SK-N-SH treated with all-trans-retinoic acid at 6 μM for 48 hours (cell line): ENCODE measurements at regions not wholly inside any gene's neighbourhood (a gene's known extent, or its start where the extent isn't known, plus 50 kb on each side); places are given as distances from the start of the nearest gene placed in this dataset.

ENCODE experiments used
- ATAC-seq: fragments of 200-7000 bp; cut with Tn5 transposase; 3 replicates; pipeline ENCODE4 v1.9.1; 2020; ENCODE audit warnings: mild to moderate bottlenecking, moderate library complexity
- ARNTL ChIP-seq: fragments of 450-650 bp; formaldehyde crosslinking; IDR thresholded peaks from 2 replicates; pipeline ENCODE4 v1.5.0; 2020; ENCODE audit warnings: low read depth, mild to moderate bottlenecking, moderate library complexity, borderline replicate concordance
- BACH2 ChIP-seq: fragments of 250-450 bp; sonication (Bioruptor Pico); IDR thresholded peaks from 2 replicates; pipeline ENCODE4 v1.9.0; 2021; ENCODE audit warnings: mild to moderate bottlenecking, borderline replicate concordance
- CSDC2 ChIP-seq: fragments of 250-450 bp; sonication (Bioruptor Pico); IDR thresholded peaks from 2 replicates; pipeline ENCODE4 v1.5.0; 2020; ENCODE audit warnings: mild to moderate bottlenecking, moderate library complexity
- ESRRG ChIP-seq: fragments of 250-450 bp; sonication (Bioruptor Pico); IDR thresholded peaks from 2 replicates; pipeline ENCODE4 v1.6.1; 2021; ENCODE audit warnings: mild to moderate bottlenecking
- GLIS3 ChIP-seq: fragments of 250-450 bp; sonication (Bioruptor Pico); IDR thresholded peaks from 2 replicates; pipeline ENCODE4 v1.5.0; 2020; ENCODE audit warnings: mild to moderate bottlenecking, moderate library complexity
- ISL1 ChIP-seq: fragments of 250-450 bp; sonication (Bioruptor Pico); IDR thresholded peaks from 2 replicates; pipeline ENCODE4 v2.1.2; 2022; ENCODE audit warnings: mild to moderate bottlenecking, moderate library complexity
- OSR1 ChIP-seq: fragments of 250-450 bp; sonication (Bioruptor Pico); IDR thresholded peaks from 2 replicates; pipeline ENCODE4 v1.8.0; 2022; ENCODE audit warnings: moderate library complexity, mild to moderate bottlenecking, inconsistent platforms
- PPARA ChIP-seq: fragments of 250-450 bp; sonication (Bioruptor Pico); IDR thresholded peaks from 2 replicates; pipeline ENCODE4 v1.5.0; 2020; ENCODE audit warnings: mild to moderate bottlenecking, borderline replicate concordance
- RARB ChIP-seq: fragments of 250-450 bp; sonication (Bioruptor Pico); IDR thresholded peaks from 2 replicates; pipeline ENCODE4 v1.8.0; 2021; ENCODE audit warnings: mild to moderate bottlenecking, moderate library complexity
- SNAI2 ChIP-seq: fragments of 250-450 bp; sonication (Bioruptor Pico); IDR thresholded peaks from 2 replicates; pipeline ENCODE4 v1.5.0; 2020; ENCODE audit warnings: mild to moderate bottlenecking, moderate library complexity
- TCF4 ChIP-seq: fragments of 250-450 bp; sonication (Bioruptor Pico); IDR thresholded peaks from 2 replicates; pipeline ENCODE4 v1.8.0; 2021; ENCODE audit warnings: mild to moderate bottlenecking, moderate library complexity, borderline replicate concordance
- TOX ChIP-seq: fragments of 250-450 bp; sonication (Bioruptor Pico); IDR thresholded peaks from 2 replicates; pipeline ENCODE4 v1.8.0; 2021; ENCODE audit warnings: mild to moderate bottlenecking, moderate library complexity, borderline replicate concordance
- ZC3H10 ChIP-seq: fragments of 250-450 bp; sonication (Bioruptor Pico); IDR thresholded peaks from 2 replicates; pipeline ENCODE4 v1.5.1; 2021; ENCODE audit warnings: mild to moderate bottlenecking, moderate library complexity
- ZFP3 ChIP-seq: fragments of 250-450 bp; sonication (Bioruptor Pico); IDR thresholded peaks from 2 replicates; pipeline ENCODE4 v1.5.0; 2020; ENCODE audit warnings: mild to moderate bottlenecking, moderate library complexity
- ZFP30 ChIP-seq: fragments of 450-650 bp; formaldehyde crosslinking; IDR thresholded peaks from 2 replicates; pipeline ENCODE4 v1.5.0; 2022; ENCODE audit warnings: mild to moderate bottlenecking, moderate library complexity
- ZNF565 ChIP-seq: fragments of 450-650 bp; formaldehyde crosslinking; conservative IDR thresholded peaks from 2 replicates; pipeline ENCODE4 v1.5.0; 2020; ENCODE audit warnings: low read depth, mild to moderate bottlenecking, moderate library complexity
- ZNF70 ChIP-seq: fragments of 450-650 bp; formaldehyde crosslinking; IDR thresholded peaks from 2 replicates; pipeline ENCODE4 v1.5.0; 2020; ENCODE audit warnings: mild to moderate bottlenecking, moderate library complexity
- TF ChIP-seq, protein P1 (sequence below): fragments of 250-450 bp; sonication (Bioruptor Pico); IDR thresholded peaks from 2 replicates; pipeline ENCODE4 v1.5.0; 2020; ENCODE audit warnings: mild to moderate bottlenecking, moderate library complexity
- TF ChIP-seq, protein P2 (sequence below): fragments of 250-450 bp; sonication (Bioruptor Pico); IDR thresholded peaks from 2 replicates; pipeline ENCODE4 v1.8.0; 2020; ENCODE audit warnings: mild to moderate bottlenecking, moderate library complexity, borderline replicate concordance
- TF ChIP-seq, protein P3 (sequence below): fragments of 250-450 bp; sonication (Bioruptor Pico); IDR thresholded peaks from 2 replicates; pipeline ENCODE4 v1.5.1; 2021; ENCODE audit warnings: mild to moderate bottlenecking, moderate library complexity
- TF ChIP-seq, protein P4 (sequence below): fragments of 250-450 bp; sonication (Bioruptor Pico); IDR thresholded peaks from 2 replicates; pipeline ENCODE4 v1.8.0; 2021; ENCODE audit warnings: low read depth, mild to moderate bottlenecking, moderate library complexity, borderline replicate concordance
- TF ChIP-seq, protein P5 (sequence below): fragments of 250-450 bp; sonication (Bioruptor Pico); IDR thresholded peaks from 2 replicates; pipeline ENCODE4 v1.5.1; 2020; ENCODE audit warnings: low read depth, mild to moderate bottlenecking, moderate library complexity

DNA sequence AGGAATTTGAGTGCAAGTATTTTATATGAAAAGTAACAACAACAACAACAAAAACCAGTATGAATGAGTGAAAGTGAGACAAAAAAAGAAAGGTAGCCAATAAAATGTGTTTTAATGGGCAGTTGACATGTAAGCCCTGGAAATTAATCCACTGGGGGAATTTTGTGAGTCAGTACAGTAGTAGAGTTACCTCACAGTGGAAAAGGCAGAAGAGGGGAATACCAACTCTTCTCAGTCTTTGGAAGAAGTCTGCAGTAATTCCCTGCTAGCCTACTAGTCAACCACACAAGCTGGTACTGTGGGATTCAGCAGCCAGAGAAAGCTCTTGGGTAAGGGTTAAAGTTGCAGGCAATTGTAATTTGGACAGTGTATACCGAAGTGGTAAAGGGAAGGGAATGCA lies 76.3 kb upstream of the IL15 start:
- TF ChIP-seq ISL1 (CRISPR knock-in tag) (no peak), ZFP3 (CRISPR knock-in tag) (no peak), RARB (CRISPR knock-in tag) (no peak), ZFP30 (CRISPR knock-in tag) (no peak), PPARA (CRISPR knock-in tag) (no peak), TOX (no peak), BACH2 (no peak), GLIS3 (CRISPR knock-in tag) (no peak), TCF4 (no peak), CSDC2 (CRISPR knock-in tag) (no peak), ARNTL (CRISPR knock-in tag) (no peak), OSR1 (CRISPR knock-in tag) (no peak), ZNF70 (CRISPR knock-in tag) (no peak), ZC3H10 (CRISPR knock-in tag) (no peak), SNAI2 (no peak)
- TF ChIP-seq, protein P1, sequence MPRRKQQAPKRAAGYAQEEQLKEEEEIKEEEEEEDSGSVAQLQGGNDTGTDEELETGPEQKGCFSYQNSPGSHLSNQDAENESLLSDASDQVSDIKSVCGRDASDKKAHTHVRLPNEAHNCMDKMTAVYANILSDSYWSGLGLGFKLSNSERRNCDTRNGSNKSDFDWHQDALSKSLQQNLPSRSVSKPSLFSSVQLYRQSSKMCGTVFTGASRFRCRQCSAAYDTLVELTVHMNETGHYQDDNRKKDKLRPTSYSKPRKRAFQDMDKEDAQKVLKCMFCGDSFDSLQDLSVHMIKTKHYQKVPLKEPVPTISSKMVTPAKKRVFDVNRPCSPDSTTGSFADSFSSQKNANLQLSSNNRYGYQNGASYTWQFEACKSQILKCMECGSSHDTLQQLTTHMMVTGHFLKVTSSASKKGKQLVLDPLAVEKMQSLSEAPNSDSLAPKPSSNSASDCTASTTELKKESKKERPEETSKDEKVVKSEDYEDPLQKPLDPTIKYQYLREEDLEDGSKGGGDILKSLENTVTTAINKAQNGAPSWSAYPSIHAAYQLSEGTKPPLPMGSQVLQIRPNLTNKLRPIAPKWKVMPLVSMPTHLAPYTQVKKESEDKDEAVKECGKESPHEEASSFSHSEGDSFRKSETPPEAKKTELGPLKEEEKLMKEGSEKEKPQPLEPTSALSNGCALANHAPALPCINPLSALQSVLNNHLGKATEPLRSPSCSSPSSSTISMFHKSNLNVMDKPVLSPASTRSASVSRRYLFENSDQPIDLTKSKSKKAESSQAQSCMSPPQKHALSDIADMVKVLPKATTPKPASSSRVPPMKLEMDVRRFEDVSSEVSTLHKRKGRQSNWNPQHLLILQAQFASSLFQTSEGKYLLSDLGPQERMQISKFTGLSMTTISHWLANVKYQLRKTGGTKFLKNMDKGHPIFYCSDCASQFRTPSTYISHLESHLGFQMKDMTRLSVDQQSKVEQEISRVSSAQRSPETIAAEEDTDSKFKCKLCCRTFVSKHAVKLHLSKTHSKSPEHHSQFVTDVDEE (CRISPR knock-in tag): no peak
- TF ChIP-seq, protein P2, sequence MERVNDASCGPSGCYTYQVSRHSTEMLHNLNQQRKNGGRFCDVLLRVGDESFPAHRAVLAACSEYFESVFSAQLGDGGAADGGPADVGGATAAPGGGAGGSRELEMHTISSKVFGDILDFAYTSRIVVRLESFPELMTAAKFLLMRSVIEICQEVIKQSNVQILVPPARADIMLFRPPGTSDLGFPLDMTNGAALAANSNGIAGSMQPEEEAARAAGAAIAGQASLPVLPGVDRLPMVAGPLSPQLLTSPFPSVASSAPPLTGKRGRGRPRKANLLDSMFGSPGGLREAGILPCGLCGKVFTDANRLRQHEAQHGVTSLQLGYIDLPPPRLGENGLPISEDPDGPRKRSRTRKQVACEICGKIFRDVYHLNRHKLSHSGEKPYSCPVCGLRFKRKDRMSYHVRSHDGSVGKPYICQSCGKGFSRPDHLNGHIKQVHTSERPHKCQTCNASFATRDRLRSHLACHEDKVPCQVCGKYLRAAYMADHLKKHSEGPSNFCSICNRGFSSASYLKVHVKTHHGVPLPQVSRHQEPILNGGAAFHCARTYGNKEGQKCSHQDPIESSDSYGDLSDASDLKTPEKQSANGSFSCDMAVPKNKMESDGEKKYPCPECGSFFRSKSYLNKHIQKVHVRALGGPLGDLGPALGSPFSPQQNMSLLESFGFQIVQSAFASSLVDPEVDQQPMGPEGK (CRISPR knock-in tag): no peak
- TF ChIP-seq, protein P3, sequence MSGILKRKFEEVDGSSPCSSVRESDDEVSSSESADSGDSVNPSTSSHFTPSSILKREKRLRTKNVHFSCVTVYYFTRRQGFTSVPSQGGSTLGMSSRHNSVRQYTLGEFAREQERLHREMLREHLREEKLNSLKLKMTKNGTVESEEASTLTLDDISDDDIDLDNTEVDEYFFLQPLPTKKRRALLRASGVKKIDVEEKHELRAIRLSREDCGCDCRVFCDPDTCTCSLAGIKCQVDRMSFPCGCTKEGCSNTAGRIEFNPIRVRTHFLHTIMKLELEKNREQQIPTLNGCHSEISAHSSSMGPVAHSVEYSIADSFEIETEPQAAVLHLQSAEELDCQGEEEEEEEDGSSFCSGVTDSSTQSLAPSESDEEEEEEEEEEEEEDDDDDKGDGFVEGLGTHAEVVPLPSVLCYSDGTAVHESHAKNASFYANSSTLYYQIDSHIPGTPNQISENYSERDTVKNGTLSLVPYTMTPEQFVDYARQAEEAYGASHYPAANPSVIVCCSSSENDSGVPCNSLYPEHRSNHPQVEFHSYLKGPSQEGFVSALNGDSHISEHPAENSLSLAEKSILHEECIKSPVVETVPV (CRISPR knock-in tag): no peak
- TF ChIP-seq, protein P4, sequence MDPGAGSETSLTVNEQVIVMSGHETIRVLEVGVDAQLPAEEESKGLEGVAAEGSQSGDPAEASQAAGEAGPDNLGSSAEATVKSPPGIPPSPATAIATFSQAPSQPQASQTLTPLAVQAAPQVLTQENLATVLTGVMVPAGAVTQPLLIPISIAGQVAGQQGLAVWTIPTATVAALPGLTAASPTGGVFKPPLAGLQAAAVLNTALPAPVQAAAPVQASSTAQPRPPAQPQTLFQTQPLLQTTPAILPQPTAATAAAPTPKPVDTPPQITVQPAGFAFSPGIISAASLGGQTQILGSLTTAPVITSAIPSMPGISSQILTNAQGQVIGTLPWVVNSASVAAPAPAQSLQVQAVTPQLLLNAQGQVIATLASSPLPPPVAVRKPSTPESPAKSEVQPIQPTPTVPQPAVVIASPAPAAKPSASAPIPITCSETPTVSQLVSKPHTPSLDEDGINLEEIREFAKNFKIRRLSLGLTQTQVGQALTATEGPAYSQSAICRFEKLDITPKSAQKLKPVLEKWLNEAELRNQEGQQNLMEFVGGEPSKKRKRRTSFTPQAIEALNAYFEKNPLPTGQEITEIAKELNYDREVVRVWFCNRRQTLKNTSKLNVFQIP (CRISPR knock-in tag): no peak
- TF ChIP-seq, protein P5, sequence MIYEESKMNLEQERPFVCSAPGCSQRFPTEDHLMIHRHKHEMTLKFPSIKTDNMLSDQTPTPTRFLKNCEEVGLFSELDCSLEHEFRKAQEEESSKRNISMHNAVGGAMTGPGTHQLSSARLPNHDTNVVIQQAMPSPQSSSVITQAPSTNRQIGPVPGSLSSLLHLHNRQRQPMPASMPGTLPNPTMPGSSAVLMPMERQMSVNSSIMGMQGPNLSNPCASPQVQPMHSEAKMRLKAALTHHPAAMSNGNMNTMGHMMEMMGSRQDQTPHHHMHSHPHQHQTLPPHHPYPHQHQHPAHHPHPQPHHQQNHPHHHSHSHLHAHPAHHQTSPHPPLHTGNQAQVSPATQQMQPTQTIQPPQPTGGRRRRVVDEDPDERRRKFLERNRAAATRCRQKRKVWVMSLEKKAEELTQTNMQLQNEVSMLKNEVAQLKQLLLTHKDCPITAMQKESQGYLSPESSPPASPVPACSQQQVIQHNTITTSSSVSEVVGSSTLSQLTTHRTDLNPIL: no peak
- ATAC-seq: no peak

DNA sequence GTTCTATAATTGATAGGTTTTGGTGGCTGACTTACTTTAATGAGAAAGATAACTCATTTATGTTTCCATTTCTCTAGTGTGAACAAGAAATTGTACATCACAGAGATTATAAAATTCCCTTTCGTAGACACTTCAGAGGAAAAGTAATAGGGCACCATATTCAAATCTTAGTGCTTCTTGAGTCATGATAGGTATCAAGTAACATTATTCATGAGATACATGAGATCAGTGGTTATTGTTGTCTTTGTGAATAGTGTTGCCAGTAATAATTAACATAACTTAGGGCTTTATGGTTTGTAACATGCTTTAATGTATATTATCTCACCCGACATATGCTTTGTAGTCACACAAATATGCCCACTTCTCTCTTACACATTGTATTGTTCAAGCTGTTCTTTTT lies 73.7 kb upstream of the IL15 start:
- TF ChIP-seq, protein P3 (CRISPR knock-in tag): no peak
- TF ChIP-seq CSDC2 (CRISPR knock-in tag) (no peak), PPARA (CRISPR knock-in tag) (no peak), ESRRG (CRISPR knock-in tag) (no peak), ZNF70 (CRISPR knock-in tag) (no peak), SNAI2 (no peak), BACH2 (no peak), RARB (CRISPR knock-in tag) (no peak), ARNTL (CRISPR knock-in tag) (no peak), ZC3H10 (CRISPR knock-in tag) (no peak), ZNF565 (no peak), OSR1 (CRISPR knock-in tag) (no peak), TOX (no peak), ZFP3 (CRISPR knock-in tag) (no peak), ISL1 (CRISPR knock-in tag) (no peak)
- TF ChIP-seq, protein P1 (CRISPR knock-in tag): no peak
- no peak for ATAC-seq
